A673 (cell line): ENCODE measurements at regions not wholly inside any gene's neighbourhood (a gene's known extent, or its start where the extent isn't known, plus 50 kb on each side); places are given as distances from the start of the nearest gene placed in this dataset.

Source experiments
- CTCF ChIP-seq: fragments of 300-800, 200-600 bp; sonication (generic); conservative IDR thresholded peaks from 2 replicates; pipeline ENCODE4 v1.5.1; 2017; ENCODE audit warnings: low read depth, mild to moderate bottlenecking, antibody characterized with exemption, low read length, moderate library complexity, mixed read lengths
- EZH2 ChIP-seq: fragments of 200-600 bp; sonication (generic); IDR thresholded peaks from 2 replicates; pipeline ENCODE4 v1.6.1; 2017; ENCODE audit warnings: borderline replicate concordance, low read depth, mild to moderate bottlenecking, mixed read lengths, antibody characterized with exemption, low read length; ENCODE audit not compliant: poor library complexity, severe bottlenecking

GRCh38 chr3:13690636-13691035, 141.7 kb downstream of the FBLN2 start:
- no peak for TF ChIP-seq CTCF
- TF ChIP-seq EZH2: no peak
